IMR-90 (cell line): ENCODE measurements at regions not wholly inside any gene's neighbourhood (a gene's known extent, or its start where the extent isn't known, plus 50 kb on each side); places are given as distances from the start of the nearest gene placed in this dataset.

Experiments
- ATAC-seq: fragments of 200-7000 bp; cut with Tn5 transposase; 2 replicates; pipeline ENCODE4 v1.9.1; 2020; ENCODE audit warnings: low read depth, mild to moderate bottlenecking, moderate library complexity
- BruUV-seq: library from RNA; stranded (reverse); fragments of 400-500 nt; replicated peaks from 2 replicates; lab custom pipeline; 2021; lab: Mats Ljungman, UMichigan
- CTCF ChIA-PET: fragments of 300-600 bp; formaldehyde crosslinking; extraction: SDS; loops from one replicate; lab custom pipeline; 2021; ENCODE audit warnings: antibody characterized with exemption; lab: Yijun Ruan, JAX
- POLR2A ChIA-PET: fragments of 300-600 bp; sonication (Branson Sonifier 250); formaldehyde crosslinking; loops from one replicate; lab custom pipeline; 2022; ENCODE audit warnings: antibody characterized with exemption; ENCODE audit not compliant: unreplicated experiment; lab: Charles Lee
- DNase-seq: peaks from one replicate; pipeline ENCODE4 v3.0.0; 2013
- H2AFZ ChIP-seq: replicated peaks from 2 replicates; pipeline ENCODE3; 2013; ENCODE audit warnings: low read length, mild to moderate bottlenecking; ENCODE audit not compliant: poor library complexity
- H2AK5ac ChIP-seq: 2 replicates; pipeline ENCODE4 v1.6.1; 2013; ENCODE audit warnings: low read depth, low read length, inconsistent platforms
- H2AK9ac ChIP-seq: replicated peaks from 2 replicates; pipeline ENCODE3; 2013; ENCODE audit warnings: mild to moderate bottlenecking, low read depth, low read length, moderate library complexity; ENCODE audit not compliant: poor library complexity
- H2BK120ac ChIP-seq: 2 replicates; pipeline ENCODE4 v1.6.1; 2013; ENCODE audit warnings: low read depth, low read length, inconsistent platforms
- H2BK15ac ChIP-seq: 3 replicates; pipeline ENCODE4 v1.6.1; 2013; ENCODE audit warnings: low read depth, low read length, inconsistent platforms
- H2BK20ac ChIP-seq: 2 replicates; pipeline ENCODE4 v1.6.1; 2013; ENCODE audit warnings: low read depth, mild to moderate bottlenecking, inconsistent platforms, low read length, moderate library complexity
- H2BK5ac ChIP-seq: 2 replicates; pipeline ENCODE4 v1.6.1; 2013; ENCODE audit warnings: mild to moderate bottlenecking, low read depth, low read length, inconsistent platforms; ENCODE audit not compliant: poor library complexity, severe bottlenecking
- H3K14ac ChIP-seq: replicated peaks from 2 replicates; pipeline ENCODE4 v1.6.1; 2013; ENCODE audit warnings: low read depth, low read length, inconsistent platforms
- H3K18ac ChIP-seq: 2 replicates; pipeline ENCODE4 v1.6.1; 2013; ENCODE audit warnings: low read depth, low read length, control low read depth
- H3K23ac ChIP-seq: 2 replicates; pipeline ENCODE4 v1.6.1; 2013; ENCODE audit warnings: low read depth, low read length, inconsistent platforms
- H3K27ac ChIP-seq: 2 replicates; pipeline ENCODE4 v1.5.1; 2013; ENCODE audit warnings: mild to moderate bottlenecking, control low read depth, low read length; ENCODE audit not compliant: insufficient read depth
- H3K27me3 ChIP-seq: 2 replicates; pipeline ENCODE4 v1.6.1; 2013; ENCODE audit warnings: low read length; ENCODE audit not compliant: control insufficient read depth, insufficient read depth
- H3K36me3 ChIP-seq: 2 replicates; pipeline ENCODE4 v1.6.1; 2013; ENCODE audit warnings: low read length, mixed read lengths; ENCODE audit not compliant: control insufficient read depth, insufficient read depth
- H3K4ac ChIP-seq: 2 replicates; pipeline ENCODE4 v1.6.1; 2013; ENCODE audit warnings: low read depth, low read length, inconsistent platforms
- H3K4me1 ChIP-seq: 2 replicates; pipeline ENCODE4 v1.6.1; 2013; ENCODE audit warnings: low read length, mixed read lengths; ENCODE audit not compliant: control insufficient read depth, insufficient read depth
- H3K4me2 ChIP-seq: 2 replicates; pipeline ENCODE4 v1.6.1; 2013; ENCODE audit warnings: low read depth, mild to moderate bottlenecking, control low read depth, low read length, moderate library complexity
- H3K4me3 ChIP-seq: 2 replicates; pipeline ENCODE4 v1.5.1; 2013; ENCODE audit warnings: low read depth, mild to moderate bottlenecking, control low read depth, low read length, moderate library complexity; ENCODE audit not compliant: insufficient read depth
- H3K56ac ChIP-seq: 2 replicates; pipeline ENCODE4 v1.6.1; 2013; ENCODE audit warnings: low read length, inconsistent platforms; ENCODE audit not compliant: insufficient read depth; ENCODE audit errors: extremely low read depth
- H3K79me1 ChIP-seq, 2 experiments: 2 replicates each; pipeline ENCODE4 v1.6.1; 2013; ENCODE audit warnings: low read length in 2 of 2, inconsistent platforms in 1 of 2, low read depth in 1 of 2
- H3K9ac ChIP-seq: 2 replicates; pipeline ENCODE4 v1.6.1; 2013; ENCODE audit warnings: low read depth, low read length, control low read depth
- H3K9me1 ChIP-seq: 2 replicates; pipeline ENCODE4 v1.6.1; 2013; ENCODE audit warnings: low read length, inconsistent platforms; ENCODE audit not compliant: insufficient read depth
- H3K9me3 ChIP-seq: 2 replicates; pipeline ENCODE4 v1.6.1; 2013; ENCODE audit warnings: low read length; ENCODE audit not compliant: control insufficient read depth, insufficient read depth
- H4K20me1 ChIP-seq: 2 replicates; pipeline ENCODE4 v1.6.1; 2013; ENCODE audit warnings: low read length, inconsistent platforms; ENCODE audit not compliant: insufficient read depth
- H4K5ac ChIP-seq: 2 replicates; pipeline ENCODE4 v1.6.1; 2013; ENCODE audit warnings: mild to moderate bottlenecking, low read depth, low read length, control low read depth
- H4K8ac ChIP-seq, 2 experiments: 2 replicates each; pipeline ENCODE4 v1.6.1; 2013; ENCODE audit warnings: low read depth in 2 of 2, low read length in 2 of 2, control low read depth in 1 of 2, inconsistent platforms in 1 of 2
- H4K91ac ChIP-seq: 2 replicates; pipeline ENCODE4 v1.6.1; 2013; ENCODE audit warnings: low read depth, low read length, inconsistent platforms; ENCODE audit not compliant: insufficient read depth
- BHLHE40 ChIP-seq: fragments of 150-350 bp; IDR thresholded peaks from 2 replicates; pipeline ENCODE4 v1.6.1; 2016; ENCODE audit warnings: mild to moderate bottlenecking, low read depth, low read length
- CEBPB ChIP-seq: IDR thresholded peaks from 2 replicates; pipeline ENCODE4 v1.6.1; 2012; ENCODE audit warnings: low read depth, low read length, improper control_type of control experiment
- CHD1 ChIP-seq: IDR thresholded peaks from 2 replicates; pipeline ENCODE4 v1.6.1; 2012; ENCODE audit warnings: low read depth, low read length, improper control_type of control experiment
- ELK1 ChIP-seq: fragments of 150-350 bp; IDR thresholded peaks from 2 replicates; pipeline ENCODE4 v1.6.1; 2016; ENCODE audit warnings: low read depth, mild to moderate bottlenecking, low read length, moderate library complexity, borderline replicate concordance
- FOS ChIP-seq: fragments of 150-350 bp; IDR thresholded peaks from 2 replicates; pipeline ENCODE4 v1.6.1; 2016; ENCODE audit warnings: low read depth, low read length
- MAFK ChIP-seq: IDR thresholded peaks from 2 replicates; pipeline ENCODE4 v1.6.1; 2012; ENCODE audit warnings: low read depth, low read length, improper control_type of control experiment
- MXI1 ChIP-seq: IDR thresholded peaks from 2 replicates; pipeline ENCODE4 v1.6.1; 2012; ENCODE audit warnings: low read depth, mild to moderate bottlenecking, low read length, moderate library complexity, borderline replicate concordance
- POLR2A ChIP-seq: IDR thresholded peaks from 2 replicates; pipeline ENCODE4 v1.6.1; 2012; ENCODE audit warnings: mild to moderate bottlenecking, low read depth, low read length
- RAD21 ChIP-seq: IDR thresholded peaks from 2 replicates; pipeline ENCODE4 v1.6.1; 2012; ENCODE audit warnings: low read length, improper control_type of control experiment
- RCOR1 ChIP-seq: IDR thresholded peaks from 2 replicates; pipeline ENCODE4 v1.6.1; 2012; ENCODE audit warnings: mild to moderate bottlenecking, low read length, improper control_type of control experiment; ENCODE audit not compliant: insufficient replicate concordance
- SMC3 ChIP-seq: fragments of 150-350 bp; IDR thresholded peaks from 2 replicates; pipeline ENCODE4 v1.6.1; 2016; ENCODE audit warnings: low read depth, mild to moderate bottlenecking, antibody characterized with exemption, low read length, moderate library complexity
- USF2 ChIP-seq: fragments of 150-350 bp; IDR thresholded peaks from 2 replicates; pipeline ENCODE4 v1.6.1; 2017; ENCODE audit warnings: mild to moderate bottlenecking, antibody characterized with exemption, low read length, low read depth
- WGBS, 2 experiments: methylation state at CpG; one replicate each; pipeline versions ENCODE4 v1.1.5 to v1.1.7; 2013; ENCODE audit warnings: missing lambda C conversion rate in 2 of 2; ENCODE audit not compliant: insufficient read length in 1 of 2; ENCODE audit errors: extremely low coverage in 2 of 2; 5-methylcytosine and 5-hydroxymethylcytosine counted together
- dilution Hi-C: fragments of 300-500 bp; cut with HindIII; formaldehyde crosslinking; loops from one replicate; pipeline ENCODE4 v1.14.3; 2018; ENCODE audit warnings: low sequenced_read_pairs; ENCODE audit not compliant: unreplicated experiment
- in situ Hi-C: fragments of 300-500 bp; cut with MboI; formaldehyde crosslinking; loops from 3 replicates; pipeline ENCODE4 v1.14.3; 2019; ENCODE audit warnings: low sequenced_read_pairs, inconsistent platforms, mixed read lengths
- intact Hi-C: fragments of 100-400 bp; cut with micrococcal nuclease; formaldehyde crosslinking; loops from 2 replicates; pipeline ENCODE4 v1.10.0; 2022

DNA sequence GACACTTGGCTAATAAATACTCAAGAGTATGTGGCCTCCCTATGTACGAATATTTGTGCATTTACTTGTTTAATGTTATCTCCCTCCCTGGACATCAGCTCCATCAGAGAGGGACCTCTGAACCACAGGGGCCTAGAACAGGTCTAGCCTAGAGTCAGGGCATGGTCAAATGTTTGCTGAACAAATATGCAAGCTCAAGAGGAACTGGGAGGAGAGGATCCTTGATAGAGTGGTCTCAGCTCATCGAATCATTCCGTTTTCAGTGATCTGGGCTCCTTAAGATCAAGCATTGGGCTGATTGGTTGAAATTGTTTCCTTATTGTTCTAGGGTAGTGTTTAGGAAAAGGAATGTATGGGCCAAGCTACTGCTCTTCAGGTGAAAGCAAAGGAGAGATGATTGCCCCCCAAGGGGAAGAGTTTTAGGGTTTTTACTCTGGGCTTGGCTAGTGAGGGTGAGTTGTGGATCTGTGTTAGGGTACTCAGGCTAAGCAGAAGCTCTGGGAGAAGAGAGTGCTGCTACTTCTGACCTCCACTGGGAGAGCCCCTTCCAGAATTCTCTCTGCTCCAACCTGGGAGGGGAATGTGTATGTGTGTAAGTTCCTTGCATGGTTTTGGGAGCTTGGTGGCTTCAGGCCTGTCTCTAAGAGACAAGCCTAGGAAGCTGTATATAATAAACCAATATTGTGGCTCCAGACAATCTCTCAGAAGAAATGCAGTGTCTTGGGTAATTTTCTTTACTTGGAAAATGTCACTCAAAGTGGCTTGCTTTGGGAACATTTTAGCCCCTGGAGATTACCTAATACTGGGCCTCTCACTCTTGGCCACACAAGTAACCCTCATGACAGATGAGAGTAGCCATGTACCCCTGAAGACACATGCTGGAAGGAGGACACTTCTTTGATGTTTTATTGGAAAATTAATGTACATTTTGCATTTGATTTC is 110.0 kb downstream of the EMX2 start:
- Histone ChIP-seq H2BK5ac (no peak overlapping the region), H3K14ac (no peak overlapping the region), H3K9ac (no peak overlapping the region), H3K4me2 (no peak overlapping the region), H4K8ac (no peak overlapping the region), H3K56ac (no peak overlapping the region), H4K5ac (no peak overlapping the region), H3K27me3 (no peaks in the 10 kb centered on the region), H2BK20ac (no peak overlapping the region), H3K27ac (no peak overlapping the region), H3K79me1 (no peaks in the 10 kb centered on the region), H2AK9ac (no peak overlapping the region), H2AK5ac (no peak overlapping the region), H4K91ac (no peak overlapping the region), H4K20me1 (no peaks in the 10 kb centered on the region), H3K23ac (no peak overlapping the region), H3K9me3 (peaks cover 12% of the 10 kb centered on the region), H3K4me1 (no peaks in the 10 kb centered on the region), H3K36me3 (no peaks in the 10 kb centered on the region), H2AFZ (no peak overlapping the region), H2BK120ac (no peak overlapping the region), H3K9me1 (no peaks in the 10 kb centered on the region), H3K18ac (no peak overlapping the region), H3K4ac (no peak overlapping the region), H2BK15ac (no peak overlapping the region), H3K4me3 (no peak overlapping the region)
- POLR2A ChIA-PET: no interaction called here
- DNase-seq: no peak
- in situ Hi-C loops: no loop called here
- no peak for TF ChIP-seq CHD1
- no peak for TF ChIP-seq MXI1
- TF ChIP-seq USF2: no peak
- no peak for TF ChIP-seq POLR2A
- no peak for TF ChIP-seq MAFK
- TF ChIP-seq FOS: no peak
- TF ChIP-seq CEBPB: no peak
- no peak for TF ChIP-seq SMC3
- no peak for TF ChIP-seq BHLHE40
- TF ChIP-seq RAD21: no peak
- no peak for TF ChIP-seq ELK1
- TF ChIP-seq RCOR1: no peak
- CTCF ChIA-PET: no interaction called here
- dilution Hi-C loops: no loop called here
- ATAC-seq: no peak
- no TSS peak for BruUV-seq
- intact Hi-C loops: no loop called here
- WGBS, 2 experiments: no CpG with 5 or more reads among the region's 3 CpGs
